Spleen (tissue), 11 donors: ENCODE measurements at regions not wholly inside any gene's neighbourhood (a gene's known extent, or its start where the extent isn't known, plus 50 kb on each side); places are given as distances from the start of the nearest gene placed in this dataset.

Source experiments
- DNase-seq: peaks from one replicate; pipeline ENCODE4 v3.0.0-alpha.2; 2020
- H3K27ac ChIP-seq, 8 donors: fragments of 200-600 bp; sonication (generic) in 7 of 8; 1 replicate in 4 of 8; 2 replicates in 4 of 8; pipeline versions ENCODE4 v1.5.0 to v1.8.0; 2016 to 2021; ENCODE audit warnings: inconsistent platforms in 4 of 8, mild to moderate bottlenecking in 4 of 8, moderate library complexity in 1 of 8
- H3K27me3 ChIP-seq, 7 donors: fragments of 200-600 bp; sonication (generic) in 6 of 7; replicated peaks in 1 of 7; 1 replicate in 4 of 7; 2 replicates in 3 of 7; pipeline versions ENCODE4 v1.5.0 to v1.8.0; 2016 to 2021; ENCODE audit warnings: inconsistent platforms in 3 of 7, mild to moderate bottlenecking in 1 of 7
- H3K36me3 ChIP-seq, 6 donors: fragments of 200-600 bp; sonication (generic) in 5 of 6; 1 replicate in 4 of 6; 2 replicates in 2 of 6; pipeline versions ENCODE4 v1.5.0 to v1.8.0; 2016 to 2021; ENCODE audit warnings: inconsistent platforms in 2 of 6
- H3K4me1 ChIP-seq, 6 donors: fragments of 200-600 bp; sonication (generic) in 5 of 6; 1 replicate in 3 of 6; 2 replicates in 3 of 6; pipeline versions ENCODE4 v1.5.0 to v1.8.0; 2016 to 2021; ENCODE audit warnings: inconsistent platforms in 3 of 6
- H3K4me3 ChIP-seq, 8 donors: fragments of 200-600 bp; sonication (generic) in 7 of 8; 1 replicate in 4 of 8; 2 replicates in 4 of 8; pipeline versions ENCODE4 v1.5.0 to v1.8.0; 2016 to 2021; ENCODE audit warnings: inconsistent platforms in 4 of 8, mild to moderate bottlenecking in 4 of 8, moderate library complexity in 2 of 8
- H3K9me3 ChIP-seq, 8 donors: fragments of 200-600 bp; sonication (generic) in 7 of 8; 1 replicate in 4 of 8; 2 replicates in 4 of 8; pipeline versions ENCODE4 v1.5.0 to v1.8.0; 2016 to 2021; ENCODE audit warnings: inconsistent platforms in 4 of 8
- POLR2A ChIP-seq, 3 donors: fragments of 450-650 bp; IDR thresholded peaks; one replicate each; pipeline ENCODE4 v1.5.1; 2017; ENCODE audit warnings: antibody characterized with exemption in 3 of 3, mild to moderate bottlenecking in 1 of 3
- POLR2AphosphoS5 ChIP-seq, 3 donors: sonication (generic); formaldehyde crosslinking; IDR thresholded peaks; one replicate each; pipeline ENCODE4 v1.5.1; 2017; ENCODE audit warnings: antibody characterized with exemption in 3 of 3
- WGBS, 5 donors: extraction: QIAGEN DNeasy Blood & Tissue Kit in 3 of 5; methylation state at CpG; one replicate each; pipeline versions ENCODE4 v1.1.5 to v1.1.7; 2013 to 2018; 5-methylcytosine and 5-hydroxymethylcytosine counted together
- intact Hi-C: fragments of 100-400 bp; cut with DNase I; formaldehyde crosslinking; loops from one replicate; pipeline ENCODE4 v1.15.0; 2023; ENCODE audit warnings: low total_unique reads
- TF ChIP-seq, protein P1 (sequence below), 11 experiments: fragments of 200-600 bp in 7 of 11; fragments of 450-650 bp in 4 of 11; sonication (generic) in 4 of 11; IDR thresholded peaks in 8 of 11; conservative IDR thresholded peaks in 3 of 11; 1 replicate in 7 of 11; 2 replicates in 4 of 11; pipeline versions ENCODE4 v1.4.0 to v1.8.0; 2016 to 2021; ENCODE audit warnings: antibody characterized with exemption in 11 of 11, inconsistent platforms in 4 of 11, mild to moderate bottlenecking in 1 of 11
- donor health status: healthy with polysubstance abuse.
- donor health status: DM: no; HTN: no; CAD: no; lungs with moderate emphysema.
- donor health status: DM: no; HTN: no; CAD: no.
- donor health status: Bipolar disorder and iron deficiency.
- donor health status: healthy.
- donor health status: DM: no; HTN: no; CAD: no.
- donor health status: DM: yes; HTN: yes; CAD: no.

DNA sequence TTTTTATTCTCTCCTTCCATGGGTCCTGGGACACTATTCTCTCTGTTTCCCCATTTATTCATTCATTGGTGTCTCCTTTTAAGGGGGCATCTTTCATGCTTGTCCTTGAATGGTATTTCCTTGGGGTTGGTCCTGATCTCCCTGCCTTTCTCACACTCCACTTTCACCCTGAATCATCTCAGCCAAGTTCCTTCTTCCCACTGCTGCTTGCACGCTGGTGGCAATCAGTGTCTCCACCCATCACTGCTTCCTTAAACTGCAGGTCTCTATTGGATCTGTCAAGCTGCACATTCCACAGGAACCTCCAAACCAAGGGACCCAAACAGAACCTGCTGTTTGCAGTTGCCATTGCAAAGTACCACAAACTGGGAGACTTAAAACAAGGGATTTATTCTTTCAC, 89.3 kb upstream of the SDK2 start:
- H3K9me3 ChIP-seq: peaks cover 0 to 24% (median 18%) of the 10 kb centered on the region in 8 donors
- no peaks in the 10 kb centered on the region for H3K36me3 ChIP-seq
- intact Hi-C loops: no loop called here
- WGBS, 5 donors: 7 to 44% (median 25%) methylated on average over 1 of the region's 1 CpG
- no peak for TF ChIP-seq POLR2A (IDR thresholded peaks at IDR 0.05)
- no peak for TF ChIP-seq POLR2AphosphoS5 (IDR thresholded peaks at IDR 0.05)
- TF ChIP-seq, protein P1, sequence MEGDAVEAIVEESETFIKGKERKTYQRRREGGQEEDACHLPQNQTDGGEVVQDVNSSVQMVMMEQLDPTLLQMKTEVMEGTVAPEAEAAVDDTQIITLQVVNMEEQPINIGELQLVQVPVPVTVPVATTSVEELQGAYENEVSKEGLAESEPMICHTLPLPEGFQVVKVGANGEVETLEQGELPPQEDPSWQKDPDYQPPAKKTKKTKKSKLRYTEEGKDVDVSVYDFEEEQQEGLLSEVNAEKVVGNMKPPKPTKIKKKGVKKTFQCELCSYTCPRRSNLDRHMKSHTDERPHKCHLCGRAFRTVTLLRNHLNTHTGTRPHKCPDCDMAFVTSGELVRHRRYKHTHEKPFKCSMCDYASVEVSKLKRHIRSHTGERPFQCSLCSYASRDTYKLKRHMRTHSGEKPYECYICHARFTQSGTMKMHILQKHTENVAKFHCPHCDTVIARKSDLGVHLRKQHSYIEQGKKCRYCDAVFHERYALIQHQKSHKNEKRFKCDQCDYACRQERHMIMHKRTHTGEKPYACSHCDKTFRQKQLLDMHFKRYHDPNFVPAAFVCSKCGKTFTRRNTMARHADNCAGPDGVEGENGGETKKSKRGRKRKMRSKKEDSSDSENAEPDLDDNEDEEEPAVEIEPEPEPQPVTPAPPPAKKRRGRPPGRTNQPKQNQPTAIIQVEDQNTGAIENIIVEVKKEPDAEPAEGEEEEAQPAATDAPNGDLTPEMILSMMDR (IDR thresholded peaks at IDR 0.05 in 8 of 11, conservative IDR thresholded peaks at IDR 0.05 in 3 of 11): no peak
- H3K27ac ChIP-seq: no peak overlapping the region
- no peak overlapping the region for H3K4me3 ChIP-seq
- peaks cover 0 to 24% (median 0%) of the 10 kb centered on the region in 6 donors for H3K4me1 ChIP-seq
- no peak for DNase-seq
- H3K27me3 ChIP-seq: peaks cover 0 to 37% (median 0%) of the 10 kb centered on the region in 7 donors

DNA sequence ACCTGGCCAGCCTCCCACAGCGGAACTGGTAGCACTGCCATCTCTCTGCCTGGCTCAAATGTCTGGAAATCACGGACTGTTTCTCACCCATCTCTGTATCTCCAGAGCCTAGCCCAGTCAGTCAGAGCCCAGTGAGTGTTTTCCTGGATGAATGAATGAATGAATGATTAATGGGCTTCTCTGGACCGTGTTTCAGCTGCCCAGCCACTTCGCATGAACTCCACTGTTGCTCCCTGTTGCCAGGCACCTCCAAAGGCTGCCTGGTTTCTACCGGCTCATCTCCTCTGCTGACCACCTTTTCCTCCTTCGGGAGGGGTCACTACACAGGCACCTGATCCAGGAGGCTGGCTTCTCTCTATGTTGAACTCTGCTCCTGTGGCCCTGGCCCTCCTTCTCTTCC, 91.0 kb upstream of the SDK2 start:
- WGBS, 5 donors: 72 to 84% (median 81%) methylated on average over 6 of the region's 6 CpGs
- H3K4me3 ChIP-seq: no peak overlapping the region
- intact Hi-C loops: no loop called here

GRCh38 chr17:73738751-73739575, 94.7 kb upstream of the SDK2 start:
- Histone ChIP-seq H3K4me1 (peaks cover 0 to 31% (median 18%) of the 10 kb centered on the region in 6 donors), H3K36me3 (no peaks in the 10 kb centered on the region), H3K27ac (no peak overlapping the region), H3K27me3 (peaks cover 0 to 68% (median 0%) of the 10 kb centered on the region in 7 donors), H3K9me3 (peaks cover 0 to 4% (median 0%) of the 10 kb centered on the region in 8 donors), H3K4me3 (no peak overlapping the region)
- WGBS, 5 donors: 77 to 86% (median 83%) methylated on average over 16 of the region's 16 CpGs
- DNase-seq: no peak
- intact Hi-C loops: no loop called here
- no peak for TF ChIP-seq POLR2AphosphoS5 (IDR thresholded peaks at IDR 0.05)
- TF ChIP-seq, protein P1 (IDR thresholded peaks at IDR 0.05 in 8 of 11, conservative IDR thresholded peaks at IDR 0.05 in 3 of 11): no peak
- no peak for TF ChIP-seq POLR2A (IDR thresholded peaks at IDR 0.05)

More for the DNA sequence above, 91.0 kb upstream of the SDK2 start:
- H3K36me3 ChIP-seq: no peaks in the 10 kb centered on the region
- no peak for DNase-seq
- H3K9me3 ChIP-seq: peaks cover 0 to 19% (median 16%) of the 10 kb centered on the region in 8 donors
- H3K4me1 ChIP-seq: peaks cover 0 to 32% (median 8%) of the 10 kb centered on the region in 6 donors
- H3K27me3 ChIP-seq: peaks cover 0 to 44% (median 0%) of the 10 kb centered on the region in 7 donors
- no peak for TF ChIP-seq POLR2A (IDR thresholded peaks at IDR 0.05)
- TF ChIP-seq, protein P1 (IDR thresholded peaks at IDR 0.05 in 8 of 11, conservative IDR thresholded peaks at IDR 0.05 in 3 of 11): no peak
- H3K27ac ChIP-seq: no peak overlapping the region

- intact Hi-C loops: no loop called here
- no peak overlapping the region for H3K4me3 ChIP-seq
- H3K9me3 ChIP-seq: peaks cover 0 to 4% (median 0%) of the 10 kb centered on the region in 8 donors
- no peaks in the 10 kb centered on the region for H3K36me3 ChIP-seq
- TF ChIP-seq POLR2AphosphoS5 (IDR thresholded peaks at IDR 0.05): peak in 1 of 3 donors; percentile 26
- no peak for TF ChIP-seq POLR2A (IDR thresholded peaks at IDR 0.05)
- TF ChIP-seq, protein P1 (IDR thresholded peaks at IDR 0.05 in 8 of 11, conservative IDR thresholded peaks at IDR 0.05 in 3 of 11): no peak
- 7 to 37% (median 21%) methylated on average over 3 to 8 of the region's 8 CpGs for WGBS, 5 donors
- H3K27me3 ChIP-seq: peaks cover 0 to 58% (median 0%) of the 10 kb centered on the region in 7 donors
- peaks cover 0 to 30% (median 18%) of the 10 kb centered on the region in 6 donors for H3K4me1 ChIP-seq
- DNase-seq: no peak
- peak overlapping the region in 2 of 8 donors; percentile 3 to 34 for H3K27ac ChIP-seq
Observed at GRCh38 chr17:73740370-73740769, 96.1 kb upstream of the SDK2 start.
